ENCODE measurements at regions not wholly inside any gene's neighbourhood (a gene's known extent, or its start where the extent isn't known, plus 50 kb on each side); places are given as distances from the start of the nearest gene placed in this dataset.

DNA sequence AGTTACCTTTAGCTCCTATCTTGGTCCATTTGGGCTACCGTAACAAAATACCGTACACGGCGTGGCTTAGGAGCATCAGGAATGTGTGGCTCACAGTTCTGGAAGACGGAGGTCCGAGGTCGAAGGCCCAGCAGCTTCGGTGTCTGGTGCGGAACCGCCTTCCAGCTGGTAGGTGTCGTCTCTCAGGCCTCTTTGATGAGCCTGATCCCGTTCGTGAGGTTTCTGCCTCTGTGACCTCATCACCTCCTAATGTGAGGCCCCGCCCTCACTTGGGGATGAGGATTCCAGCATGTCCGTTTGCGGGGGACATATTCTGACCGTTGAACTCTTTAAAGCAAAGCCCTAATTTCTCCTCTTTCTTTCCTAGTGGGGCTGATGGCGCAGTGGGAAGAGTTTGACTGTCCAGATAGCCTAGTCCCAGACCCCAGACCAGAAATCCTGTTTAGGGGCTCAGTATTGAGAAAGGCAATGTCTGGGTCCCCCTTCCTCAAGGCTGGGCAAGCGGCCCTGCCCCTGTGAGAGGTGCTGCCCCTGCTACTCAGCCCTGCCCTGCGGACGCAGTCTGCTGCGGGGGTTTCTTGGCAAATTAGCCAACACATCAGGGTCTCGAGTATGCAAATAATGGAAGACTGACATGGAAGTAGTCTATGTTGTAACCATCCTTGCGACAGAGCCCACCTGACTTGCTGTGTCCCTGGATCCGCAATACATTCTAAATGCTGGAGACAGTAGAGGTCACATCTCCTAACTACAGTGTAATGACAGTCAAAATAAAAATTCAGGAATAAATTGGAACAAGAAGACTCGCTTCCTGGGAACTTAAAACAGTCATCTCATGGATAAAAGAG is 128.0 kb downstream of the ASB1 start:
- peaks cover 20% of the 10 kb centered on the region for H3K9me3 Mint-ChIP-seq
- H3K4me3 Mint-ChIP-seq, result no peak overlapping the region
- TF ChIP-seq CTCF (IDR thresholded peaks at IDR 0.05; ENCODE audit: unreplicated experiment), result no peak
- no peaks in the 10 kb centered on the region for H3K36me3 Mint-ChIP-seq
- H3K27ac Mint-ChIP-seq, result no peak overlapping the region
- no peak for DNase-seq (ENCODE audit: low spot score in 2 of 2, unreplicated experiment in 2 of 2)
- H3K27me3 Mint-ChIP-seq (ENCODE audit: low read depth), result peaks cover 10% of the 10 kb centered on the region
- H3K4me1 Mint-ChIP-seq, result no peaks in the 10 kb centered on the region

DNA sequence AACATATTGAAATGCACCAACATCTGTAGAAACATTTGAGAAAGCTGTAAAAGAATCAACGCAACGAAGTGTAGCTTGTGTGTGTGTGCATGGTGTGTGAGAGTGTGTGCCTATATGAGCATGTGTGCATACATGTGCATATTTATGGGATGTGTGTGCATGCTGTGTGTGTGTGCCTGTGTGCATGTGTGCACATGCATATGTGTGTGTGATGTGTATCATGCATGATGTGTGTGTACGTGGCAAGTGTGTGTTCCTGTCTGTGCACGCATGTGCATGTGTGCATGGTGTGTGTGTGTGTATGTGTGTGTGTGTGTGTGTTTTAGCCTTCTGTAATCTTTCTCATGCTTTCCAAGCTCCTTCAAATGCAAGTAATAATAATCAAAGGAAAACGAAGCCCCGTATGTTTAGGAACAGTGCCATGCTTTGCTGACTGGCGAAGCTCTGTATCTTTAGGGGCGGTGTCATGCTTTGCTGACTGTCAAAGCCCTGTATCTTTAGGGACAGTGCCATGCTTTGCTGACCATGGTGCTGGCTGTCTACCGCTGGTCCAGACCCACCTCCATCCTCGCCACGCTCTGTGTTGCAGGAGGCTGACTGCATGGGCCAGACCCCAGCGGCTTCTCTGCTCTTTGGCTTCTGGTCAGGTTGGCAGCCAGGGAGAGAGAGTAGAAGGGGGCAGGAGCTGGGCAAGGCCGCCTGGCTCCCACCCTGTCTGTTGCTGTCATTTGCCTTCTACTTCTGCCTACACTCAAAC is 129.2 kb downstream of the ASB1 start:
- Mint-ChIP-seq H3K4me1 (no peaks in the 10 kb centered on the region), H3K27me3 (ENCODE audit: low read depth) (peaks cover 10% of the 10 kb centered on the region), H3K36me3 (no peaks in the 10 kb centered on the region), H3K9me3 (peaks cover 16% of the 10 kb centered on the region), H3K27ac (no peak overlapping the region), H3K4me3 (no peak overlapping the region)
- no peak for DNase-seq (ENCODE audit: low spot score in 2 of 2, unreplicated experiment in 2 of 2)
- no peak for TF ChIP-seq CTCF (IDR thresholded peaks at IDR 0.05; ENCODE audit: unreplicated experiment)

DNA sequence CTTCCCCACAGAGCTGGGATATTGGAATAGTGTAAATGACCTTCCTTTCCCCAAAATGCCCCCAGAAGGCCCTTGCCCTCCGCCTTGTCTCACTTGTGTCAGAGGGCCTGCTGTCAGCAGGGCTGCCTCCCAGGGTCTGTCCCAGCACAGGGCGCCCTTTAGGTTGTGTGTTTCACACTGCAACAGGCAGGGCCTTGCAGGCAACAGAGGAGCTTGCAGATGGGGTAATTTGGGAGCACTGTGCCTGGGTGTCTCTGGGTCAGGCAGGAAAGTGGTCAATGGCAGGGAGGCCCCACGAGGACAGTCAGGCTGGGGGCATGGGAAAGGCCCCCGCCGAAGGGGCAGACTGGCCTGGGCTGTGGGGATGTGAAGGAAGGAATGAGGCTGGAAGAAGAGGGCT is 130.7 kb downstream of the ASB1 start:
- Mint-ChIP-seq H3K27me3 (ENCODE audit: low read depth) (peaks cover 10% of the 10 kb centered on the region), H3K27ac (no peak overlapping the region), H3K9me3 (peaks cover 5% of the 10 kb centered on the region), H3K36me3 (no peaks in the 10 kb centered on the region), H3K4me3 (no peak overlapping the region), H3K4me1 (no peaks in the 10 kb centered on the region)
- no peak for DNase-seq (ENCODE audit: low spot score in 2 of 2, unreplicated experiment in 2 of 2)
- TF ChIP-seq CTCF (IDR thresholded peaks at IDR 0.05; ENCODE audit: unreplicated experiment), result no peak

DNA sequence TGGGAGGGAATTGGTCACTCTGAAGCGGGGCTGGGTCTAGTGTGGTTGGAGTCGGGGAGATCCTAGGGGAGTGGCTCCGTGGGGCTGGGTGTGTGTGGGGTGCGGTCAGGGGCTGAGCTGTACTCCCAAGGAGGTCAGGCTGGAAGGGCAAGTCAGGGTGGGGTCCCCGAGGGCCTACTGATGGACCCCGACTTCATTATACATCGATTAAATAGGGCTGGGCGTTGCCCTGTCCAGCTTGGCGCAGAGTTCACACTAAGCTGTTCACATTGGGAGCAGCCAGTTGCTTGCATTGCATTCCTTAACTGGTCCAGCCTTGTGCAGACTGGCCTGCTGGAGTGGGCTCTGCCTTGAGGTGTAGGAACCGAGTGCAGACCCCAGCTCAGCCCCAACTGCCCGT is 131.2 kb downstream of the ASB1 start:
- Mint-ChIP-seq H3K27me3 (ENCODE audit: low read depth) (peaks cover 11% of the 10 kb centered on the region), H3K4me3 (no peak overlapping the region), H3K4me1 (no peaks in the 10 kb centered on the region), H3K9me3 (peaks cover 3% of the 10 kb centered on the region), H3K36me3 (no peaks in the 10 kb centered on the region), H3K27ac (no peak overlapping the region)
- no peak for DNase-seq (ENCODE audit: low spot score in 2 of 2, unreplicated experiment in 2 of 2)
- no peak for TF ChIP-seq CTCF (IDR thresholded peaks at IDR 0.05; ENCODE audit: unreplicated experiment)

- peaks cover 15% of the 10 kb centered on the region for H3K27me3 Mint-ChIP-seq (ENCODE audit: low read depth)
- no peaks in the 10 kb centered on the region for H3K36me3 Mint-ChIP-seq
- H3K4me3 Mint-ChIP-seq, result no peak overlapping the region
- no peaks in the 10 kb centered on the region for H3K4me1 Mint-ChIP-seq
- no peaks in the 10 kb centered on the region for H3K9me3 Mint-ChIP-seq
- no peak for DNase-seq (ENCODE audit: low spot score in 2 of 2, unreplicated experiment in 2 of 2)
- H3K27ac Mint-ChIP-seq, result no peak overlapping the region
- TF ChIP-seq CTCF (IDR thresholded peaks at IDR 0.05; ENCODE audit: unreplicated experiment), result no peak
Measured at GRCh38 chr2:238558456-238559099, 131.9 kb downstream of the ASB1 start.
